ENCODE measurements at regions not wholly inside any gene's neighbourhood (a gene's known extent, or its start where the extent isn't known, plus 50 kb on each side); places are given as distances from the start of the nearest gene placed in this dataset.
"Not testable (repeated sequence)": the region's sequence is repeated elsewhere in the genome, so short reads cannot be mapped to it uniquely, and the experiment has no call there.

- DNase-seq: no peak
- H3K27me3 ChIP-seq (replicated peaks): no peaks in the 10 kb centered on the region
- TF ChIP-seq, protein P1, sequence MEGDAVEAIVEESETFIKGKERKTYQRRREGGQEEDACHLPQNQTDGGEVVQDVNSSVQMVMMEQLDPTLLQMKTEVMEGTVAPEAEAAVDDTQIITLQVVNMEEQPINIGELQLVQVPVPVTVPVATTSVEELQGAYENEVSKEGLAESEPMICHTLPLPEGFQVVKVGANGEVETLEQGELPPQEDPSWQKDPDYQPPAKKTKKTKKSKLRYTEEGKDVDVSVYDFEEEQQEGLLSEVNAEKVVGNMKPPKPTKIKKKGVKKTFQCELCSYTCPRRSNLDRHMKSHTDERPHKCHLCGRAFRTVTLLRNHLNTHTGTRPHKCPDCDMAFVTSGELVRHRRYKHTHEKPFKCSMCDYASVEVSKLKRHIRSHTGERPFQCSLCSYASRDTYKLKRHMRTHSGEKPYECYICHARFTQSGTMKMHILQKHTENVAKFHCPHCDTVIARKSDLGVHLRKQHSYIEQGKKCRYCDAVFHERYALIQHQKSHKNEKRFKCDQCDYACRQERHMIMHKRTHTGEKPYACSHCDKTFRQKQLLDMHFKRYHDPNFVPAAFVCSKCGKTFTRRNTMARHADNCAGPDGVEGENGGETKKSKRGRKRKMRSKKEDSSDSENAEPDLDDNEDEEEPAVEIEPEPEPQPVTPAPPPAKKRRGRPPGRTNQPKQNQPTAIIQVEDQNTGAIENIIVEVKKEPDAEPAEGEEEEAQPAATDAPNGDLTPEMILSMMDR (IDR thresholded peaks at IDR 0.05; ENCODE audit: low read depth, low read length, missing control alignments): no peak
- H3K27ac ChIP-seq: no peak overlapping the region
- in situ Hi-C loops (cut with HindIII; ENCODE audit: low pct_ligation_motif_present, low sequenced_read_pairs): no loop called here
- no peaks in the 10 kb centered on the region for H3K36me3 ChIP-seq (replicated peaks)
- H3K4me3 ChIP-seq (ENCODE audit: low read depth, low read length): no peak overlapping the region
These were observed 391.8 kb downstream of the PRELID2 start for GRCh38 chr5:145443366-145443765.

DNA sequence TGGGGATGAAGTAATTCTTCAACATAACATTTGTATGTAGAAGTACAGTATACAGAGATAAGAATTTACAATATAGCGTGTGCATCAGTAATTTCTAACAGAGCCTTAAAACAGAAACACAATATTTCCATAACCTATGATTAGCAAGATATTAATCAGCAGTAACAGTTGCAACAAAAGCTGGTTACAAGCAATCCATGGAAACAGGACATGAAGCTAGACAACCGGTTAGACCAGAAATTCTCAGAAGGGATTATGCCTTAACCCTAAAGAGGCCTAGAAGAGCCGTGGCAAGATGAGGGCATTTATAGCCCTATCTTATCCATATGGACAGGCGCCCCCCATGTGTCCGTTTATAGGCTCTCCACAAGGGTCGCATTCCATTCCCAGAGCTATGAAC is 392.5 kb downstream of the PRELID2 start:
- H3K36me3 ChIP-seq (replicated peaks); DNase-seq; H3K27ac ChIP-seq; H3K4me3 ChIP-seq (ENCODE audit: low read depth, low read length); in situ Hi-C loops (cut with HindIII; ENCODE audit: low pct_ligation_motif_present, low sequenced_read_pairs); H3K27me3 ChIP-seq (replicated peaks): not testable (repeated sequence)

- Histone ChIP-seq H3K36me3 (replicated peaks) (no peaks in the 10 kb centered on the region), H3K27me3 (replicated peaks) (no peaks in the 10 kb centered on the region), H3K27ac (no peak overlapping the region), H3K4me3 (ENCODE audit: low read depth, low read length) (no peak overlapping the region)
- TF ChIP-seq, protein P1 (IDR thresholded peaks at IDR 0.05; ENCODE audit: low read depth, low read length, missing control alignments): no peak
- DNase-seq: no peak
- in situ Hi-C loops (cut with HindIII; ENCODE audit: low pct_ligation_motif_present, low sequenced_read_pairs): no loop called here
These were observed 393.9 kb downstream of the PRELID2 start for GRCh38 chr5:145441228-145441627.

DNA sequence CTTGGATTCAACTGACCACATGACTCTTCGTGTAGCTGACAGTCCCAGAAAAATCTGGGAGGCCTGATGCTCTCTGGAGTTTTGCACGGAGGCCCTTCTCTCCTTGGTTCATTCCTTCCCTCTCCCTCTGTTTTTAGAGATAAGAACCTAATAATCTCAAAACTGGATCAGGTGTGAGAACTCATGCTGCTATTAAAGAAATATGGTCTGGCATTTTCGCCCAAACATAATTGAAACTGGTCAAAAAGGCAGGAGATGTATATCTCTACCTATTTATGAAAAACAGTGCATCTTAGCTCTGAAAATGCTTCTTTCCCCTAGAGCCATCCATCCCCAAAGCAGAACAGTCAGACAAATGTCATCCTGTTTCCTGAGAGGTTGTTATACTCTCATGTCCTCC is 397.5 kb downstream of the PRELID2 start:
- no peak overlapping the region for H3K4me3 ChIP-seq (ENCODE audit: low read depth, low read length)
- H3K27ac ChIP-seq: no peak overlapping the region
- no peaks in the 10 kb centered on the region for H3K36me3 ChIP-seq (replicated peaks)
- no peak for DNase-seq
- no peaks in the 10 kb centered on the region for H3K27me3 ChIP-seq (replicated peaks)
- TF ChIP-seq, protein P1 (IDR thresholded peaks at IDR 0.05; ENCODE audit: low read depth, low read length, missing control alignments): no peak
- in situ Hi-C loops (cut with HindIII; ENCODE audit: low pct_ligation_motif_present, low sequenced_read_pairs): no loop called here

GRCh38 chr5:145433077-145433476 is 402.1 kb downstream of the PRELID2 start:
- Histone ChIP-seq H3K4me3 (ENCODE audit: low read depth, low read length) (no peak overlapping the region), H3K27me3 (replicated peaks) (no peaks in the 10 kb centered on the region), H3K27ac (no peak overlapping the region), H3K36me3 (replicated peaks) (no peaks in the 10 kb centered on the region)
- TF ChIP-seq, protein P1 (IDR thresholded peaks at IDR 0.05; ENCODE audit: low read depth, low read length, missing control alignments): no peak
- in situ Hi-C loops (cut with HindIII; ENCODE audit: low pct_ligation_motif_present, low sequenced_read_pairs): no loop called here
- DNase-seq: no peak

GRCh38 chr5:145429170-145429569 is 406.0 kb downstream of the PRELID2 start:
- Histone ChIP-seq H3K27me3 (replicated peaks) (no peaks in the 10 kb centered on the region), H3K4me3 (ENCODE audit: low read depth, low read length) (no peak overlapping the region), H3K36me3 (replicated peaks) (no peaks in the 10 kb centered on the region), H3K27ac (no peak overlapping the region)
- TF ChIP-seq, protein P1 (IDR thresholded peaks at IDR 0.05; ENCODE audit: low read depth, low read length, missing control alignments): no peak
- in situ Hi-C loops (cut with HindIII; ENCODE audit: low pct_ligation_motif_present, low sequenced_read_pairs): no loop called here
- no peak for DNase-seq
